Esophagus squamous epithelium (tissue), 4 donors: ENCODE measurements at regions not wholly inside any gene's neighbourhood (a gene's known extent, or its start where the extent isn't known, plus 50 kb on each side); places are given as distances from the start of the nearest gene placed in this dataset.

ENCODE experiments used
- POLR2A ChIP-seq, 4 donors: fragments of 450-650 bp; IDR thresholded peaks; one replicate each; pipeline ENCODE4 v1.6.1; 2017; ENCODE audit warnings: antibody characterized with exemption in 4 of 4, mild to moderate bottlenecking in 4 of 4, moderate library complexity in 3 of 4
- TF ChIP-seq, protein P1 (sequence below), 6 experiments: fragments of 450-650 bp in 4 of 6; fragments of 200-600 bp in 2 of 6; sonication (generic) in 2 of 6; IDR thresholded peaks; one replicate each; pipeline ENCODE4 v1.5.1; 2016 to 2019; ENCODE audit warnings: antibody characterized with exemption in 6 of 6, mild to moderate bottlenecking in 4 of 6, moderate library complexity in 4 of 6

DNA sequence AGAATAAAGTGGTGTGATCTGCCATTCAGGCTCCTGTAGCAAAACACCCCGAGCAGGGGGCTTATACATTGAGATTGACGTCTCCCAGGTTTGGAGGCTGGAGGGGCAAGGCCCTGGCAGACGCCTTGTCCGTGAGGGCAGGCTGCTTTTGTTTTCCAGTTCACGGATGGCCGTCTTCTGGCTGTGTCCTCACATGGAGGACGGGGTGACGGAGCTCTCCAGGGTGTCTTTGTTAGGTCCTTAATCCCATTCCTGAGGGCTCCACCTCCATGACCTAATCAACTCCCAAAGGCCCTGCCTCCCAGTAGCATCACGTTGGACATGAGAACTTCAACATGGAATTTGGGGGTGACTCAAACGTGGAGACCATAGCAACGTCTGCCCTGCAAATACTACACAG, 147.7 kb downstream of the KIF26A start:
- TF ChIP-seq, protein P1, sequence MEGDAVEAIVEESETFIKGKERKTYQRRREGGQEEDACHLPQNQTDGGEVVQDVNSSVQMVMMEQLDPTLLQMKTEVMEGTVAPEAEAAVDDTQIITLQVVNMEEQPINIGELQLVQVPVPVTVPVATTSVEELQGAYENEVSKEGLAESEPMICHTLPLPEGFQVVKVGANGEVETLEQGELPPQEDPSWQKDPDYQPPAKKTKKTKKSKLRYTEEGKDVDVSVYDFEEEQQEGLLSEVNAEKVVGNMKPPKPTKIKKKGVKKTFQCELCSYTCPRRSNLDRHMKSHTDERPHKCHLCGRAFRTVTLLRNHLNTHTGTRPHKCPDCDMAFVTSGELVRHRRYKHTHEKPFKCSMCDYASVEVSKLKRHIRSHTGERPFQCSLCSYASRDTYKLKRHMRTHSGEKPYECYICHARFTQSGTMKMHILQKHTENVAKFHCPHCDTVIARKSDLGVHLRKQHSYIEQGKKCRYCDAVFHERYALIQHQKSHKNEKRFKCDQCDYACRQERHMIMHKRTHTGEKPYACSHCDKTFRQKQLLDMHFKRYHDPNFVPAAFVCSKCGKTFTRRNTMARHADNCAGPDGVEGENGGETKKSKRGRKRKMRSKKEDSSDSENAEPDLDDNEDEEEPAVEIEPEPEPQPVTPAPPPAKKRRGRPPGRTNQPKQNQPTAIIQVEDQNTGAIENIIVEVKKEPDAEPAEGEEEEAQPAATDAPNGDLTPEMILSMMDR (IDR thresholded peaks at IDR 0.05) = no peak
- no peak for TF ChIP-seq POLR2A (IDR thresholded peaks at IDR 0.05)
